Stimulated activated CD4-positive, alpha-beta T cell treated with anti-CD3 and anti-CD28 coated beads, Interleukin-1b, Interleukin-23, amount 100 ng/mL, for 24 hours (primary cell): ENCODE measurements at regions not wholly inside any gene's neighbourhood (a gene's known extent, or its start where the extent isn't known, plus 50 kb on each side); places are given as distances from the start of the nearest gene placed in this dataset.
A peak's percentile ranks its signal among the peaks of the same experiment; 100 is the strongest.

Experiments used
- DNase-seq, 4 experiments: peaks; one replicate each; pipeline ENCODE4 v3.0.0-alpha.2; 2020; ENCODE audit warnings: low read depth in 4 of 4, low spot score in 1 of 4

GRCh38 chr15:69962561-69962960 lies 135.2 kb downstream of the TLE3 start:
- DNase-seq = no peak

GRCh38 chr15:69963385-69963784 lies 134.3 kb downstream of the TLE3 start:
- DNase-seq = no peak

- DNase-seq = no peak
Observed at GRCh38 chr15:69971771-69972170, 125.9 kb downstream of the TLE3 start.

DNA sequence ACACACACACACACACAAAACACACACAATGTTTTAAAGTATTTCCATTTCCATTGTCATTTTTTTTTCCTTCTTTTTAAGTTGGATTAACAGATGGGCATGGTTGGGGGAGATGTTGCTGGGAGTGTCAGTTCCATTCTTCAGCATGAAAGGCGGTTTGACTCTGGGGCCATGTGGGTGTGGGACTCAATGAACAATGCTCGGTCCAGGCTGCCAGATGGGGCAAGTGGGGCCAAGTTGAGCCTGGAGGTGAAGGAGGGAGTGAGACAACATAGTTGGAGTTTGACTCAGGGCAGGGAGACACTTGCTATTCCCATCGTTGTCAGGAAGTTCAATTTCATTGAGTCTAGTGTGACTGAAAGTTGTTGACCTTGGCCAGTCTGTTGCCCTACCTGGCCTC lies 125.3 kb downstream of the TLE3 start:
- no peak for DNase-seq

GRCh38 chr15:69973102-69973714 lies 124.5 kb downstream of the TLE3 start:
- peak in 2 of 4 experiments; percentile 4 to 20 for DNase-seq

DNA sequence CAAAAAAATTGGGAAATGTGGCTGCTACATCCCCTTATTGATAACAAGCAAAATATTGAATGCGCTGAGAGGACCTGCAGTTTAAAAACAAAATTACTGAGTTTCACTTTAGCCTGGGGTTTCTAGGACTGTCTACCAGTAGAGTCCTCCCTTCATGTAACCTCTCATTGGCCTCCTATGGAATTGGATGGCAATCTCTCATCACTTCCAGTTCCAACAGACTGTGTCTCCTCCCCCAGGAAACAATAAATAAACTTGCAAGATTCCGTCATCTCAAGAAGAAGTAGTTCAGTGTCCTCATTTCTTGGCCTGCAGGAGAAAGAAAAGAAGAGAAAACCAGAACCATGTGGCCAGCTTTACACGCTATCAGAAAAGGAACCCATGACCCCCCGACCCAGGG lies 123.8 kb downstream of the TLE3 start:
- DNase-seq = no peak

GRCh38 chr15:69974321-69974720 lies 123.4 kb downstream of the TLE3 start:
- DNase-seq = no peak

- DNase-seq = peak; percentile 20 to 51 (median 34)
Observed at GRCh38 chr15:69976366-69976994, 121.2 kb downstream of the TLE3 start.

- no peak for DNase-seq
Observed at GRCh38 chr15:69978603-69979002, 119.1 kb downstream of the TLE3 start.

GRCh38 chr15:69979262-69979661 lies 118.5 kb downstream of the TLE3 start:
- no peak for DNase-seq

DNA sequence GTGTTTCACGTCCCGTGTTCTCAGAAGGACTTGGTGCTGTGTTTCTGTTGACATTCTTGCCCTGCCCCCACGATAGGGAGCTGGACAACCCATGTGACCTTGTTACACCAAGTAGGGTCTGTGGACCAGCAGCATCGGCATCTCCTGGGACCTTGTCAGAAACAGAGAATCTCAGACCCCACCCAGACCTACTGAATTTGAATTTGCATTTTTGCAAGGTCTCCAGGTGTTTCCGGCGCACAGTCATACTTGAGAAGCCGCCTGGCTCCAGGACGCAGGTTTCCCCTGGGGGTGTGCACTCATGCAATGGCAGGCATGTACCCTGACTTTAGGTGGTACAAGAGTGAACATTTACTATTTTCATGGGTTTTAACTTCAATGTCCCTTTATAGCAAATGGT lies 117.9 kb downstream of the TLE3 start:
- no peak for DNase-seq

DNA sequence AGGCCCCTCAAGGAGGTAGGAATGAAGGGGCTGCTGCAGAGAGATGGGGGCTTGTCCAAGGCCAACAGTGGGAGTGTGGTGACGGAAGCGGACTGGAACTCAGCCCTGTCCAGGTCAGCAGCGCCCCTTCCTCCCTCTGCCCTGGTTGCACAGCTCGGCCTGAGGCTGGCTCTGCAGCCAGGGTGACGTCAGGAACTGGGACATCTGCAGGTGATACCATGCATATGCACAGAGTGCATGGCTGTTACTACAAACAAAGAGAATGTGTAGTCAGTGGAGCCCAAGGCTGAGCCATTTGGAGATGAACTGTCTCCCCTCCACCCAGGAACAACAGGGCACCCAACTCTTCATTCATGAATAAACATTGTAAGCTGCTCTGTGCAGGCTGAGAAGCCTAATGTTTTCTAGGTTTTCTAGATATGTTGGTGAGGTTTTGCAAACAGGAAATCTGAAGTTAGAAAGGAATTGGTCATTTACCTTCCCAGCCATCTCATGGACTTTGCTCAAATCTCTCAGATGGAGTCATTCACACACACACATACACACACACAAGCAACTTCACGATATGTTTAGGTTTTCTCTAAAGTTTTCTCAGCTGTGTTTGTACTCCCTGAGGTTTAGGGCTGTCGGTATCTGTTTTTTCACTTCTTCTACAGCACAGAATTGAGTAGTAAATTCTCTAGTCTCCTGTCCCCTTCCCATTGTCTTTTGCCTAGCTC lies 117.2 kb downstream of the TLE3 start:
- no peak for DNase-seq

- no peak for DNase-seq
Observed at GRCh38 chr15:69982037-69982436, 115.7 kb downstream of the TLE3 start.

- no peak for DNase-seq
Observed at GRCh38 chr15:69983696-69984265, 113.9 kb downstream of the TLE3 start.

- DNase-seq = no peak
Observed at GRCh38 chr15:69987492-69988489, 109.9 kb downstream of the TLE3 start.

DNA sequence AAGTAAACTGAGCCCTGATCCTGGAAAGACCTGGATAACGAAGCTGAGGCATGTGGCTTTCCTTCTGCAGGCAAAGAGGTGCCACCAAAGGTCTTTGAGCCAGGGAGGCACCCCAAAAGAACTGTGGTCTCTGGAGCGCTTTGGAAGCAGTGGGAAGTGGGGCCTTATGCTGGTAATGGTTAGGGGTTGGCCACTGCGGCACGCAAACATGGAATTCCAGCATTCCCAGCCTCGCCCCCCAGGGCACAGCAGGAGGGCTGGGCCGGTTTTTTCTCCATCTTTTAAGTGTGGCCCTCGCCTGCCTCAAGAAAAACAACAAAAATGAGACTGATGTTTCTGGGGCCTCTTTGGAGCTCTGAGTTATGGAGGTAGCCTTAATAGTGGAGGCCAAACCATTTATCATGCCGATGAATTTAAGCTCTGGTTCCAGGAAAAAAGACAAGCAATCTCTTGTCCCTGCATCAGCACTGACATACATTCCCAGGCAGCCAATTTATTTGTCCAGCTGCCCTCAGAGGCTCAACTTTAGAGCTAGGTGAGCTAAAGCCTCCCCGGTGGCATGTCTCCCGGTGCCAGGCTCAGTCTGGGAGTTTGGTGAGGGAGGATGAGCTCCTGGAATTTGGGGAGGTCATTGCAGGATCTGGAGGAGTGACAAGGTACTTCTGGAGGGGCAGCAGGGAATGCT lies 109.0 kb downstream of the TLE3 start:
- no peak for DNase-seq

DNA sequence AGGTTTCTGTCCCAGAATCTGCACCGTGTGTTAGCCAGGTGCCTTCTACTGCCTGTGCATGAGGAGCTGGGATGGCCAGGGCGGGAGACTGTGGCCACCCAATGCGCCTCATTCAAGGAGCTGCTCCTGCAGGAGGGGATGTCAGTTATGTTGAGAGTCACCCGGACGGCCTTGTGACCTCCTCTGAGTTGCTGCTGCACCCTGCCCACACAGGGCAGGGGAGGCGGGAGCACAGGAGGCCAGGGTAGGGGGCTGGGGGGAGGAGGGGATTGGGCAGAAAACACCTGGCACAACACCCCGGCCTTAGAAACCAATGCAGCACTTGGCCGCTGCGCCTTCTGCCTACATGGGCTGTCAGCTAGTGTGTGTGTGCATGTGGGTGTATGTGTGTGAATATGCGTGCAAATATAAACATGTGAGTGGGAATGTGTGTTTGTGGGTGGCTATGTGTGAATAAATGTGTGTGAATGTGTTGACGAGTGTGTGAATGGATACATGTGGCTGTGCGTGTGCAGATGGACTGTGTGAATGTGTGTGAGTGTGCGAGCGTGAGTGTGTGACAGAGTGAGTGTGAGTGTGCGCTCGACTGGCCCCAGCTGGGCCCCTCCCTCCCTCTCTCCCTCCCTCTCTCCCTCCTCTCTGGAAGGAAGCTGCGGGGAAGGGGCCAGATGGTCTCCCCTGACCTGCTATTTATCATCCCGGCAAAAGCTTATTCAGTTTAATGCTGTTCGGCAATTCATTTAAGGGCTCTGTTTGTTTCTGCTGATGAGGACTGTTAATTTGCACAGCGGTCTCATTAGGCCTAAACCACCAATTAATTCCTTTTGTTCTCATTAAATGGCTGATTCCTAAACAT lies 106.9 kb downstream of the TLE3 start:
- DNase-seq = no peak

GRCh38 chr15:69991551-69991980 lies 106.2 kb downstream of the TLE3 start:
- DNase-seq = no peak

DNA sequence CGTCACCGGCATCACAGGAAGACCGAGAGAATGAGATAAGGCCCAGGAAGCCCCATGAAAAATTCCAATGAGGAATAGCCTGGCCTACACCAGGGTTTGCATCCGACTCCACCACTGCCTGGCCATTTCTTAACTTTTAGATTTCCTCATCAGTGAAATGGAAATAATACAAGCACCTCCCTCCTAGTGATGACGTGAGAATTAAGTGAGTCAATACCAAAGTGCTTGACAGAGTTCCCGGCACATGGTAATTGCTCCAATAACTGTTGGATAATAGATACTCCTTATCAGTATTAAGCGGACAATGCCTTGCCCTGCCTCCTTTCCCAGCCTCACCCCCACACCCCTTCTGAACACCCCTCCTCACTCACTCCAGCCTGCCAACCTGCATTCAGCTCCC lies 105.4 kb downstream of the TLE3 start:
- DNase-seq = no peak
